ENCODE measurements at regions not wholly inside any gene's neighbourhood (a gene's known extent, or its start where the extent isn't known, plus 50 kb on each side); places are given as distances from the start of the nearest gene placed in this dataset.

DNA sequence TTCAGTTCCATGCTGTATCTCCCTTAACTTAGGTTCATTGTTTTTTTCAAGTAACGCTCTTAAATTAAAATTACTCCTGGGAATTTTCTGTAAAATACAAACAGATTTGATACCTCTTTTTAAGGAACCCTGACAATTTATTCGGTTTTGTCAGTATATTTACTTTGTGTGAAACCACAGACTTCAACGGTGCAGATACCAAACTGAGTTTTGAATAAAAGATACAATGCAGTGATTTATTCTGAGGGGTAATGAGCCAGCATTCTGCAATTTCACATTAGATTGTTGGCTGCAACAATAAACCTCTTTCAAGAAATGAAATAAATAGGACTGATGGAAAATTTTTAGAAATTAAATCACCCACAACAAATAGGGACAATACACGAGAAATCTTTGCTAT lies 308.6 kb upstream of the EDIL3 start:
- Histone ChIP-seq H3K36me3 (ENCODE audit: insufficient read depth, insufficient read length, low read length) (no peaks in the 10 kb centered on the region), H3K9me3 (ENCODE audit: insufficient read depth, low read length) (no peaks in the 10 kb centered on the region), H3K4me1 (ENCODE audit: insufficient read depth, insufficient read length) (no peaks in the 10 kb centered on the region), H3K27me3 (ENCODE audit: insufficient read depth, insufficient read length) (no peaks in the 10 kb centered on the region), H3K9ac (ENCODE audit: insufficient read length, low read depth) (no peak overlapping the region), H3K4me3 (ENCODE audit: insufficient read length, low read depth) (no peak overlapping the region)
- DNase-seq (ENCODE audit: low read depth, low spot score): no peak
- TF ChIP-seq ZNF274 (IDR thresholded peaks at IDR 0.05; ENCODE audit: low read depth, low read length) (no peak), YY1 (IDR thresholded peaks at IDR 0.05; ENCODE audit: insufficient read depth, insufficient read length) (no peak), SUZ12 (IDR thresholded peaks at IDR 0.05; ENCODE audit: extremely low read depth, insufficient read depth, insufficient read length) (no peak)

DNA sequence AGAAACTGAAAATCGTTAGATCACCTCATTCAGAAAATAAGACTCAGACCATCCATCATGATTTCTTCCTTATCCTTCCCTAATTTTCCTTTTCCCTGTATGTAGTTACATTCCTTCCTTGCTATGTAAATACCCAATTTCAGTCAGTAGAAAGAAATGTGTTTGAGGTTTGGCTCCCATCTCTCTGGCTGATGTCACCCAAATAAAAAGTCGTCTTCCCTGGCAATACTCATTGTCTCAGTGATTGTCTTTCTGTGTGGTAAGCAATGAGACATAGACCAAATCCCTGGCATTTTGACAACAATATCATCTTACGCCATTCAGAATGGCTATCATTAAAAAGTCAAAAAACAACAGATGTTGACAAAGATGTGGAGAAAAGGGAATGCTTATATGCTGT lies 303.9 kb upstream of the EDIL3 start:
- no peaks in the 10 kb centered on the region for H3K36me3 ChIP-seq (ENCODE audit: insufficient read depth, insufficient read length, low read length)
- H3K27me3 ChIP-seq (ENCODE audit: insufficient read depth, insufficient read length): no peaks in the 10 kb centered on the region
- no peak for DNase-seq (ENCODE audit: low read depth, low spot score)
- no peak overlapping the region for H3K9ac ChIP-seq (ENCODE audit: insufficient read length, low read depth)
- no peaks in the 10 kb centered on the region for H3K9me3 ChIP-seq (ENCODE audit: insufficient read depth, low read length)
- no peaks in the 10 kb centered on the region for H3K4me1 ChIP-seq (ENCODE audit: insufficient read depth, insufficient read length)
- TF ChIP-seq ZNF274 (IDR thresholded peaks at IDR 0.05; ENCODE audit: low read depth, low read length): no peak
- no peak for TF ChIP-seq YY1 (IDR thresholded peaks at IDR 0.05; ENCODE audit: insufficient read depth, insufficient read length)
- no peak for TF ChIP-seq SUZ12 (IDR thresholded peaks at IDR 0.05; ENCODE audit: extremely low read depth, insufficient read depth, insufficient read length)
- no peak overlapping the region for H3K4me3 ChIP-seq (ENCODE audit: insufficient read length, low read depth)

DNA sequence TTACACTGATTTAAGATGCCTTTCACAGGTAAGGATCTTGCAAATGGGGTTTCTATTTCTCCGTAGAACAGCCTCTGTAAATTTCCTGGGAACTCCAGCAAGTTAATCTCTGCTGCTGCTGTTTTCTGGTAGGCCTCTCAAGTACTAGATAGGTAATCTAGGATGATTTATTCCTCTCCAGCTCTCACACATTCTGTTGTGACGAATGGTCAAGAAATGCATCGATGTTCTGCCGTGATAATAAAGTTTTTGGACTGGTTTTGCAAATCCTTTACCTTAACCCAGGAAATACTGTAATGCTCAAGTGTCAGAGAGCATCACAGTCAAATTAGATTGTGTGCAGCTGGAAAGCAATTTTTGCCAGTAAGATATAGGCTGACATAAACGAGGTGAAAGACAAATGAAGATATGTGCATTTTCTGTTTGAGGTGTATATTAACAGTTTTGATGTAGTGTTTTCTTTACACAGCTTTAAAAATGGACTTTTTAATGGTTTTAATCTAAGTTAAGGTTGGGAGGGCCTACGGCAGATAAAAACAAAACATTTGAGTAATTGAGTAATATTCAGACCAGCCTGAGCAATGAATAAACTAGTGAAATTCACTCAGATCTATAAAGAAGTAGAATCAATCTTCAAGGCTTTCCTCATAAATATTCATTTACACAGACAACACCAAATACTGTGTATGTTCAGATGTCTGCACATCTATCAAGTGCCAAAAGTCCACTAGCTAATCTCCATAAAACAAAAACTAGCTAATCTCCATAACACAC lies 300.6 kb upstream of the EDIL3 start:
- Histone ChIP-seq H3K27me3 (ENCODE audit: insufficient read depth, insufficient read length) (no peaks in the 10 kb centered on the region), H3K9ac (ENCODE audit: insufficient read length, low read depth) (no peak overlapping the region), H3K4me1 (ENCODE audit: insufficient read depth, insufficient read length) (no peaks in the 10 kb centered on the region), H3K36me3 (ENCODE audit: insufficient read depth, insufficient read length, low read length) (no peaks in the 10 kb centered on the region), H3K9me3 (ENCODE audit: insufficient read depth, low read length) (no peaks in the 10 kb centered on the region), H3K4me3 (ENCODE audit: insufficient read length, low read depth) (no peak overlapping the region)
- TF ChIP-seq YY1 (IDR thresholded peaks at IDR 0.05; ENCODE audit: insufficient read depth, insufficient read length) (no peak), SUZ12 (IDR thresholded peaks at IDR 0.05; ENCODE audit: extremely low read depth, insufficient read depth, insufficient read length) (no peak), ZNF274 (IDR thresholded peaks at IDR 0.05; ENCODE audit: low read depth, low read length) (no peak)
- no peak for DNase-seq (ENCODE audit: low read depth, low spot score)

DNA sequence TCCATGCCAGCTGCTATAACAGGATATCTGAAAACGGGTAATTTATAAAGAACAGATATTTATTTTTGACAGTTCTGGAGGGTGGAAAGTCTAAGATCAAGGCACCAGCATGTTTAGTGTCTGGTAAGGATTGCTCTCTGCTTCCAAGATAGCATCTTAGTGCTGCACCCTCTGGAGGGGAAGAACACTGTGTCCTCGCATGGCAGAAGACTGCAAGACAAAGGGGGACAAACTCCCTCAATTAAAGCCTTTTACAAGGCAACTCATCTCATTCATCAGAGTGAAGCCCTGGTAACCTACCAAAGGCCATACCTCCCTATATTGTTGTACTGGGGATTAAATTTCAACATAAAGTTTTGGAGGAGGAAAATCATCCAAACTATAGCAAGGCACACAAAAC lies 298.9 kb upstream of the EDIL3 start:
- Histone ChIP-seq H3K4me3 (ENCODE audit: insufficient read length, low read depth) (no peak overlapping the region), H3K36me3 (ENCODE audit: insufficient read depth, insufficient read length, low read length) (no peaks in the 10 kb centered on the region), H3K9me3 (ENCODE audit: insufficient read depth, low read length) (no peaks in the 10 kb centered on the region), H3K9ac (ENCODE audit: insufficient read length, low read depth) (no peak overlapping the region), H3K4me1 (ENCODE audit: insufficient read depth, insufficient read length) (no peaks in the 10 kb centered on the region), H3K27me3 (ENCODE audit: insufficient read depth, insufficient read length) (no peaks in the 10 kb centered on the region)
- DNase-seq (ENCODE audit: low read depth, low spot score): no peak
- TF ChIP-seq SUZ12 (IDR thresholded peaks at IDR 0.05; ENCODE audit: extremely low read depth, insufficient read depth, insufficient read length) (no peak), ZNF274 (IDR thresholded peaks at IDR 0.05; ENCODE audit: low read depth, low read length) (no peak), YY1 (IDR thresholded peaks at IDR 0.05; ENCODE audit: insufficient read depth, insufficient read length) (no peak)

DNA sequence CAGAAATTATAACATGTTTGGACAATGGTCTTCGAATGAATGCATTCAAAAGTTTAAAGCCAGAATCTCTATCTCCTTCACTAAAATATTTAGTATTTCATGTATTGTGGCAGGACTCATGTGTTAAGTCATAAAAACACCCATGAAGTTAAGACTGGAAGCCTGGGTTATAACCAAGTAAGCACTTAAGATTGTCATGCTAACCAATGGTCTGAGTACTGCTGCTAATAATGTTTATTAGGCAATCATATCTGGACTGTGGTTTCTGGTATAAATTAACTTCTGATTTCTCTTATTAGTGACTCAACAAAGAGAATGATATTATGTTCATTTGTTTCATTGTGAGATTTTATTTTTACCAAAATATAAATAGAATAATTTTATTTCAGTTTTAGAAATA lies 297.9 kb upstream of the EDIL3 start:
- TF ChIP-seq SUZ12 (IDR thresholded peaks at IDR 0.05; ENCODE audit: extremely low read depth, insufficient read depth, insufficient read length) (no peak), YY1 (IDR thresholded peaks at IDR 0.05; ENCODE audit: insufficient read depth, insufficient read length) (no peak), ZNF274 (IDR thresholded peaks at IDR 0.05; ENCODE audit: low read depth, low read length) (no peak)
- no peaks in the 10 kb centered on the region for H3K9me3 ChIP-seq (ENCODE audit: insufficient read depth, low read length)
- H3K9ac ChIP-seq (ENCODE audit: insufficient read length, low read depth): no peak overlapping the region

DNA sequence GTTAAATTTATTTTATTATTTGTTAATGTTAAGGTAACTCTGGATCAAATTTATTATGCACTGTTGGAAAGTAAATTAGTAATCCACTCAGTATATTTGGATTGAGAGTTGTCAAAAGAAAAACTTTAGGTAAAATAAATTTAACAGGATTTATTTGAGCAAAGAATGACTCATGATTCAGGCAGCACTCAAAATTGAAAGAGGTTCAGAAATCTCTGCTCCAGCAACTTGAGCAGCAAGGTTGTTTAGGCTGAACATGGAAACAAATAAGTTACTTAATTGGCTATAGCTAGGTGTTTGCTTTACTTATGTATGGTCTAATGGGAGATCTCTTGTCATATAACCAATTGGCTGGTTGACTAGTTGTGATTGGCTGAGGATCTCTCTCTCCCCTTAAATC lies 296.2 kb upstream of the EDIL3 start:
- DNase-seq (ENCODE audit: low read depth, low spot score): no peak
- H3K36me3 ChIP-seq (ENCODE audit: insufficient read depth, insufficient read length, low read length): no peaks in the 10 kb centered on the region
- no peak overlapping the region for H3K9ac ChIP-seq (ENCODE audit: insufficient read length, low read depth)

More for the DNA sequence above, 297.9 kb upstream of the EDIL3 start:
- H3K36me3 ChIP-seq (ENCODE audit: insufficient read depth, insufficient read length, low read length): no peaks in the 10 kb centered on the region
- no peak overlapping the region for H3K4me3 ChIP-seq (ENCODE audit: insufficient read length, low read depth)
- DNase-seq (ENCODE audit: low read depth, low spot score): no peak
- H3K4me1 ChIP-seq (ENCODE audit: insufficient read depth, insufficient read length): no peaks in the 10 kb centered on the region
- H3K27me3 ChIP-seq (ENCODE audit: insufficient read depth, insufficient read length): no peaks in the 10 kb centered on the region

DNA sequence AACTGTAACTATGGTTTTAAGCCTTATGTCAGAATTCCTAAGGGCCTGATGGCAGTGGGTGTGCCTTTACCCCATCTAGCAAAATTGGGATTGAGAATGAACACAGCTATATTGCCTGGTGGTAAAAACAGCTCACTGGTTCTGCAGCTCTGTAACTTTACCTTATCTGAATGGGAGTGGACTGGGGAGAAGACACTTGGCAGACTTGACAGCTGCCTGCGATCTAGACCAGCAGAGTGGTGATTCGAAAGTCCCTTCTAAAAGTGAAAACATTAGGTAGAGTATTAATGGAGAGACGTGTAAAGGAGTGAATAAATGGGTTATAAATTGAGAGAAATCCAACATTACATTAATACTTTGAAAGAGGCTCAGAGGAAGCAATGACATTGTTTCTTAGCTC lies 289.1 kb upstream of the EDIL3 start:
- Histone ChIP-seq H3K9ac (ENCODE audit: insufficient read length, low read depth) (no peak overlapping the region), H3K4me1 (ENCODE audit: insufficient read depth, insufficient read length) (no peaks in the 10 kb centered on the region), H3K9me3 (ENCODE audit: insufficient read depth, low read length) (peaks cover 16% of the 10 kb centered on the region; the same call in 1 of the 2 replicates), H3K36me3 (ENCODE audit: insufficient read depth, insufficient read length, low read length) (no peaks in the 10 kb centered on the region), H3K27me3 (ENCODE audit: insufficient read depth, insufficient read length) (no peaks in the 10 kb centered on the region), H3K4me3 (ENCODE audit: insufficient read length, low read depth) (no peak overlapping the region)
- no peak for DNase-seq (ENCODE audit: low read depth, low spot score)
- TF ChIP-seq SUZ12 (IDR thresholded peaks at IDR 0.05; ENCODE audit: extremely low read depth, insufficient read depth, insufficient read length) (no peak), YY1 (IDR thresholded peaks at IDR 0.05; ENCODE audit: insufficient read depth, insufficient read length) (no peak), ZNF274 (IDR thresholded peaks at IDR 0.05; ENCODE audit: low read depth, low read length) (no peak)

More for the DNA sequence above, 296.2 kb upstream of the EDIL3 start:
- Histone ChIP-seq H3K4me1 (ENCODE audit: insufficient read depth, insufficient read length) (no peaks in the 10 kb centered on the region), H3K4me3 (ENCODE audit: insufficient read length, low read depth) (no peak overlapping the region), H3K9me3 (ENCODE audit: insufficient read depth, low read length) (no peaks in the 10 kb centered on the region), H3K27me3 (ENCODE audit: insufficient read depth, insufficient read length) (no peaks in the 10 kb centered on the region)
- TF ChIP-seq ZNF274 (IDR thresholded peaks at IDR 0.05; ENCODE audit: low read depth, low read length): no peak
- no peak for TF ChIP-seq YY1 (IDR thresholded peaks at IDR 0.05; ENCODE audit: insufficient read depth, insufficient read length)
- TF ChIP-seq SUZ12 (IDR thresholded peaks at IDR 0.05; ENCODE audit: extremely low read depth, insufficient read depth, insufficient read length): no peak
